PC-3 (cell line): ENCODE measurements at regions not wholly inside any gene's neighbourhood (a gene's known extent, or its start where the extent isn't known, plus 50 kb on each side); places are given as distances from the start of the nearest gene placed in this dataset.

Experiments
- CTCF ChIP-seq: fragments of 300-600 bp; sonication (generic); conservative IDR thresholded peaks from 2 replicates; pipeline ENCODE4 v1.5.1; 2017; ENCODE audit warnings: antibody characterized with exemption, low read depth, mild to moderate bottlenecking, low read length
- EZH2 ChIP-seq: fragments of 300-600 bp; sonication (generic); IDR thresholded peaks from one replicate; pipeline ENCODE4 v1.6.1; 2017; ENCODE audit warnings: antibody characterized with exemption, mild to moderate bottlenecking, low read length; ENCODE audit not compliant: unreplicated experiment

DNA sequence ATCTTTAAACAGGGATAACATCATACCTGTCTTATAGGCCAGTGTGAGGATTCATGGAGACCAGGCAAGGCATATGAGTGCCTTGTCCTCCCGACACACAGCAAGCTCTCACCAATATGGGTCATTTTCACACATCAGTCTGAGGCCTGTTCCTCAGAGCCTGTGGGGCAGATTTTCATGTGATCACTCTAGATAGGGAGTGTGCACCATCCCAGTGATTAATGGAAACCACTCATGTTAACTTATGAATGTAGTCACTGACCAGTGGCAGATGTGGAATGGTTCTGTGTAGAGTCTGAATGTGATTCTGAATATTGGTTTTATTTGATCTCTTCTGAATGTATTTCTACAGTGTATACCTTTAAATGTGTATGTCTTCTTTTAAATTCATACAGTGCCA lies 219.7 kb upstream of the SFSWAP start:
- TF ChIP-seq CTCF, result no peak
- no peak for TF ChIP-seq EZH2
